ENCODE measurements at regions not wholly inside any gene's neighbourhood (a gene's known extent, or its start where the extent isn't known, plus 50 kb on each side); places are given as distances from the start of the nearest gene placed in this dataset.

- no peak for DNase-seq
These were observed 229.2 kb downstream of the TTLL7 start for GRCh38 chr1:83769594-83770318.

GRCh38 chr1:83769072-83769471 is 229.9 kb downstream of the TTLL7 start:
- DNase-seq: no peak

- DNase-seq: no peak
These were observed 232.7 kb downstream of the TTLL7 start for GRCh38 chr1:83766241-83766691.

- DNase-seq: peak in 1 of 2 experiments; percentile 31
These were observed 233.8 kb downstream of the TTLL7 start for GRCh38 chr1:83765125-83765524.

GRCh38 chr1:83764209-83764608 is 234.7 kb downstream of the TTLL7 start:
- peak in 1 of 2 experiments; percentile 37 for DNase-seq

- DNase-seq: no peak
These were observed 235.4 kb downstream of the TTLL7 start for GRCh38 chr1:83763361-83764095.

- peak; percentile 11 to 24 for DNase-seq
These were observed 236.5 kb downstream of the TTLL7 start for GRCh38 chr1:83762416-83762815.

- DNase-seq: no peak
These were observed 236.9 kb downstream of the TTLL7 start for GRCh38 chr1:83762039-83762365.

- DNase-seq: no peak
These were observed 237.5 kb downstream of the TTLL7 start for GRCh38 chr1:83761167-83762038.

- no peak for DNase-seq
These were observed 238.5 kb downstream of the TTLL7 start for GRCh38 chr1:83760226-83761021.

- DNase-seq: no peak
These were observed 241.8 kb downstream of the TTLL7 start for GRCh38 chr1:83756984-83757717.

- no peak for DNase-seq
These were observed 247.3 kb downstream of the TTLL7 start for GRCh38 chr1:83751602-83752001.

- no peak for DNase-seq
These were observed 248.7 kb downstream of the TTLL7 start for GRCh38 chr1:83750201-83750600.

- DNase-seq: no peak
These were observed 251.0 kb downstream of the TTLL7 start for GRCh38 chr1:83747853-83748482.

GRCh38 chr1:83746234-83746633 is 252.7 kb downstream of the TTLL7 start:
- DNase-seq: no peak

- no peak for DNase-seq
These were observed 256.5 kb downstream of the TTLL7 start for GRCh38 chr1:83742446-83742845.

GRCh38 chr1:83741770-83742169 is 257.2 kb downstream of the TTLL7 start:
- no peak for DNase-seq

- DNase-seq: no peak
These were observed 257.6 kb downstream of the TTLL7 start for GRCh38 chr1:83741348-83741747.

- no peak for DNase-seq
These were observed 263.4 kb downstream of the TTLL7 start for GRCh38 chr1:83735526-83735925.

GRCh38 chr1:83734420-83734819 is 264.5 kb downstream of the TTLL7 start:
- no peak for DNase-seq

GRCh38 chr1:83725735-83726360 is 273.1 kb downstream of the TTLL7 start:
- DNase-seq: no peak

Data from NCI-H1930 (cell line).